GM12878 (cell line): ENCODE measurements at regions not wholly inside any gene's neighbourhood (a gene's known extent, or its start where the extent isn't known, plus 50 kb on each side); places are given as distances from the start of the nearest gene placed in this dataset.

Experiments
- ATAC-seq: fragments of 200-7000 bp; cut with Tn5 transposase; 3 replicates; pipeline ENCODE4 v1.9.1; 2020; ENCODE audit warnings: mild to moderate bottlenecking, moderate library complexity
- BruUV-seq: library from RNA; stranded (reverse); fragments of 400-500 nt; replicated peaks from 2 replicates; lab custom pipeline; 2021; lab: Mats Ljungman, UMichigan
- CTCF ChIA-PET: fragments of 300-600 bp; sonication (Branson Sonifier 250); formaldehyde crosslinking; extraction: SDS; loops from one replicate; lab custom pipeline; 2021; ENCODE audit warnings: inconsistent platforms; lab: Yijun Ruan, JAX
- POLR2A ChIA-PET: fragments of 350-600 bp; formaldehyde crosslinking; extraction: SDS; loops from one replicate; lab custom pipeline; 2021; ENCODE audit warnings: inconsistent platforms; lab: Charles Lee
- RAD21 ChIA-PET: fragments of 300-600 bp; sonication (Branson Sonifier 250); formaldehyde crosslinking; loops from one replicate; lab custom pipeline; 2023; ENCODE audit warnings: antibody characterized with exemption; ENCODE audit not compliant: unreplicated experiment; lab: Charles Lee
- SMC1A ChIA-PET: fragments of 300-600 bp; sonication (Branson Sonifier 250); formaldehyde crosslinking; loops from one replicate; lab custom pipeline; 2023; ENCODE audit not compliant: unreplicated experiment, uncharacterized antibody; lab: Charles Lee
- DNase-seq: peaks from one replicate; pipeline ENCODE4 v3.0.0-alpha.2; 2011; ENCODE audit warnings: low read depth, low spot score
- FAIRE-seq: peaks from 3 replicates; lab custom pipeline; 2011; peaks lifted over from hg19 to GRCh38; lab: Jason Lieb, UNC
- H2AFZ ChIP-seq: 2 replicates; pipeline ENCODE4 v1.6.0; 2011; ENCODE audit warnings: low read depth, low read length, control low read depth; ENCODE audit not compliant: control insufficient read depth
- H3K27ac ChIP-seq: 2 replicates; pipeline ENCODE4 v1.5.1; 2011; ENCODE audit warnings: control low read depth; ENCODE audit not compliant: control insufficient read depth, insufficient read depth
- H3K27me3 ChIP-seq, 2 experiments: replicated peaks in 1 of 2; 2 replicates each; pipeline versions ENCODE4 v1.6.0 to v1.6.1; 2011; ENCODE audit warnings: low read length in 1 of 2; ENCODE audit not compliant: control insufficient read depth in 2 of 2, insufficient read depth in 2 of 2
- H3K36me3 ChIP-seq, 2 experiments: 2 replicates each; pipeline ENCODE4 v1.5.1; 2011; ENCODE audit warnings: low read length in 1 of 2; ENCODE audit not compliant: control insufficient read depth in 2 of 2, insufficient read depth in 2 of 2
- H3K4me1 ChIP-seq: 2 replicates; pipeline ENCODE4 v1.6.1; 2011; ENCODE audit warnings: mild to moderate bottlenecking, low read length, moderate library complexity, mixed read lengths; ENCODE audit not compliant: control insufficient read depth, insufficient read depth
- H3K4me2 ChIP-seq: 2 replicates; pipeline ENCODE4 v1.6.0; 2011; ENCODE audit warnings: control low read depth; ENCODE audit not compliant: control insufficient read depth, insufficient read depth
- H3K4me3 ChIP-seq: fragments of 200-600 bp; sonication (generic); 2 replicates; pipeline ENCODE4 v1.5.1; 2016
- H3K79me2 ChIP-seq: 2 replicates; pipeline ENCODE4 v1.6.0; 2011; ENCODE audit warnings: low read length; ENCODE audit not compliant: control insufficient read depth, insufficient read depth
- H3K9ac ChIP-seq: 2 replicates; pipeline ENCODE4 v1.8.0; 2011; ENCODE audit warnings: low read length, control low read depth, mixed read lengths; ENCODE audit not compliant: control insufficient read depth, insufficient read depth
- H3K9me3 ChIP-seq: replicated peaks from 3 replicates; pipeline ENCODE4 v1.5.1; 2011; ENCODE audit warnings: mild to moderate bottlenecking, low read length; ENCODE audit not compliant: control insufficient read depth, insufficient read depth
- H4K20me1 ChIP-seq: 2 replicates; pipeline ENCODE4 v1.6.0; 2011; ENCODE audit not compliant: control insufficient read depth, insufficient read depth
- ASH2L ChIP-seq: fragments of 300-600, 200-600 bp; sonication (generic); IDR thresholded peaks from 2 replicates; pipeline ENCODE4 v1.6.1; 2017; ENCODE audit warnings: low read depth, mild to moderate bottlenecking, borderline replicate concordance
- CBX3 ChIP-seq: fragments of 200-600 bp; sonication (generic); IDR thresholded peaks from 2 replicates; pipeline ENCODE4 v1.6.1; 2016; ENCODE audit warnings: low read depth, borderline replicate concordance
- CHD2 ChIP-seq: IDR thresholded peaks from 2 replicates; pipeline ENCODE4 v1.6.1; 2011; ENCODE audit warnings: low read depth, low read length, improper control_type of control experiment, borderline replicate concordance
- CHD4 ChIP-seq: fragments of 200-600 bp; sonication (generic); IDR thresholded peaks from 2 replicates; pipeline ENCODE4 v1.6.1; 2016; ENCODE audit warnings: mild to moderate bottlenecking
- IKZF2 ChIP-seq, 2 experiments: fragments of 450-650 bp; IDR thresholded peaks; 2 replicates each; pipeline ENCODE4 v1.6.1; 2017; ENCODE audit warnings: mild to moderate bottlenecking in 2 of 2, moderate library complexity in 2 of 2
- MXI1 ChIP-seq: fragments of 150-350 bp; IDR thresholded peaks from 2 replicates; pipeline ENCODE4 v1.6.1; 2011; ENCODE audit warnings: low read depth, mild to moderate bottlenecking, inconsistent platforms, low read length, improper control_type of control experiment
- PAX8 ChIP-seq: fragments of 450-650 bp; IDR thresholded peaks from 2 replicates; pipeline ENCODE4 v1.6.1; 2017; ENCODE audit warnings: mild to moderate bottlenecking, moderate library complexity
- POU2F2 ChIP-seq: IDR thresholded peaks from 3 replicates; pipeline ENCODE4 v1.6.1; 2011; ENCODE audit warnings: low read depth, mild to moderate bottlenecking, low read length, borderline replicate concordance
- ZBED1 ChIP-seq: IDR thresholded peaks from 2 replicates; pipeline ENCODE4 v1.6.1; 2016; ENCODE audit warnings: borderline replicate concordance
- WGBS: methylation state at CpG from one replicate; pipeline ENCODE4 v1.1.6; 2016; ENCODE audit warnings: low lambda C conversion rate; ENCODE audit not compliant: insufficient replicate concordance, insufficient coverage; ENCODE audit errors: missing lambda C conversion rate; 5-methylcytosine and 5-hydroxymethylcytosine counted together
- in situ Hi-C: fragments of 300-500 bp; cut with MboI; formaldehyde crosslinking; loops from 9 replicates; pipeline ENCODE4 v1.14.3; 2018; ENCODE audit warnings: mixed read lengths
- intact Hi-C: fragments of 100-400 bp; cut with micrococcal nuclease; formaldehyde crosslinking; loops from one replicate; pipeline ENCODE4 v1.14.2; 2022; ENCODE audit not compliant: unreplicated experiment
- TF ChIP-seq, protein P1 (sequence below): IDR thresholded peaks from 2 replicates; pipeline ENCODE4 v1.6.1; 2012; ENCODE audit warnings: low read depth, low read length, improper control_type of control experiment
- TF ChIP-seq, protein P2 (sequence below): fragments of 450-650 bp; IDR thresholded peaks from 2 replicates; pipeline ENCODE4 v1.6.1; 2017; ENCODE audit warnings: mild to moderate bottlenecking, moderate library complexity
- TF ChIP-seq, protein P3 (sequence below): fragments of 450-650 bp; IDR thresholded peaks from 2 replicates; pipeline ENCODE4 v1.6.1; 2016; ENCODE audit warnings: mild to moderate bottlenecking, moderate library complexity, borderline replicate concordance

DNA sequence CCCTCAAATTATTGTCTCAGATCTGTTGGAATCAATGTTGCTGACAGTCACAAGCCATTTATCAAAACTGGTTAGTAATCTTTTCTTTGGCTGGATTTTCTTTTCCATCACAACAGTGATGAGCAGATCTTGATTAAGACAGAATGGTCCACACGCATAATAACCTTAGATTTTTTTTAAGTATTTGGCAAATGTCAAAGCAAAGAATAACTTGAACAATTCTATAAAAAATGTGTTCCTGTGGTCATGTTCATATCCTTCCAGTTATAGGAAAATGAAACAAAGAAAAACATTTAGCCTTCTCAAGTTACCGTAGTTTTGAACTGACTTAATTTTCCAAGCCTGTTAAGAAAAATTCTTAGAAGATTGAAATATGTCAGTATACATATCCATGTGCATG, 659.9 kb upstream of the ID2 start:
- RAD21 ChIA-PET = no interaction called here
- TF ChIP-seq, protein P1, sequence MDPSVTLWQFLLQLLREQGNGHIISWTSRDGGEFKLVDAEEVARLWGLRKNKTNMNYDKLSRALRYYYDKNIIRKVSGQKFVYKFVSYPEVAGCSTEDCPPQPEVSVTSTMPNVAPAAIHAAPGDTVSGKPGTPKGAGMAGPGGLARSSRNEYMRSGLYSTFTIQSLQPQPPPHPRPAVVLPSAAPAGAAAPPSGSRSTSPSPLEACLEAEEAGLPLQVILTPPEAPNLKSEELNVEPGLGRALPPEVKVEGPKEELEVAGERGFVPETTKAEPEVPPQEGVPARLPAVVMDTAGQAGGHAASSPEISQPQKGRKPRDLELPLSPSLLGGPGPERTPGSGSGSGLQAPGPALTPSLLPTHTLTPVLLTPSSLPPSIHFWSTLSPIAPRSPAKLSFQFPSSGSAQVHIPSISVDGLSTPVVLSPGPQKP = no peak
- TF ChIP-seq ZBED1 (no peak), CBX3 (no peak), CHD4 (no peak), PAX8 (no peak), MXI1 (no peak), IKZF2 (IDR thresholded peaks at IDR 0.05) (no peak), ASH2L (no peak), CHD2 (no peak), POU2F2 (no peak)
- TF ChIP-seq, protein P2, sequence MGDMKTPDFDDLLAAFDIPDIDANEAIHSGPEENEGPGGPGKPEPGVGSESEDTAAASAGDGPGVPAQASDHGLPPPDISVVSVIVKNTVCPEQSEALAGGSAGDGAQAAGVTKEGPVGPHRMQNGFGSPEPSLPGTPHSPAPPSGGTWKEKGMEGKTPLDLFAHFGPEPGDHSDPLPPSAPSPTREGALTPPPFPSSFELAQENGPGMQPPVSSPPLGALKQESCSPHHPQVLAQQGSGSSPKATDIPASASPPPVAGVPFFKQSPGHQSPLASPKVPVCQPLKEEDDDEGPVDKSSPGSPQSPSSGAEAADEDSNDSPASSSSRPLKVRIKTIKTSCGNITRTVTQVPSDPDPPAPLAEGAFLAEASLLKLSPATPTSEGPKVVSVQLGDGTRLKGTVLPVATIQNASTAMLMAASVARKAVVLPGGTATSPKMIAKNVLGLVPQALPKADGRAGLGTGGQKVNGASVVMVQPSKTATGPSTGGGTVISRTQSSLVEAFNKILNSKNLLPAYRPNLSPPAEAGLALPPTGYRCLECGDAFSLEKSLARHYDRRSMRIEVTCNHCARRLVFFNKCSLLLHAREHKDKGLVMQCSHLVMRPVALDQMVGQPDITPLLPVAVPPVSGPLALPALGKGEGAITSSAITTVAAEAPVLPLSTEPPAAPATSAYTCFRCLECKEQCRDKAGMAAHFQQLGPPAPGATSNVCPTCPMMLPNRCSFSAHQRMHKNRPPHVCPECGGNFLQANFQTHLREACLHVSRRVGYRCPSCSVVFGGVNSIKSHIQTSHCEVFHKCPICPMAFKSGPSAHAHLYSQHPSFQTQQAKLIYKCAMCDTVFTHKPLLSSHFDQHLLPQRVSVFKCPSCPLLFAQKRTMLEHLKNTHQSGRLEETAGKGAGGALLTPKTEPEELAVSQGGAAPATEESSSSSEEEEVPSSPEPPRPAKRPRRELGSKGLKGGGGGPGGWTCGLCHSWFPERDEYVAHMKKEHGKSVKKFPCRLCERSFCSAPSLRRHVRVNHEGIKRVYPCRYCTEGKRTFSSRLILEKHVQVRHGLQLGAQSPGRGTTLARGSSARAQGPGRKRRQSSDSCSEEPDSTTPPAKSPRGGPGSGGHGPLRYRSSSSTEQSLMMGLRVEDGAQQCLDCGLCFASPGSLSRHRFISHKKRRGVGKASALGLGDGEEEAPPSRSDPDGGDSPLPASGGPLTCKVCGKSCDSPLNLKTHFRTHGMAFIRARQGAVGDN = no peak
- TF ChIP-seq, protein P3, sequence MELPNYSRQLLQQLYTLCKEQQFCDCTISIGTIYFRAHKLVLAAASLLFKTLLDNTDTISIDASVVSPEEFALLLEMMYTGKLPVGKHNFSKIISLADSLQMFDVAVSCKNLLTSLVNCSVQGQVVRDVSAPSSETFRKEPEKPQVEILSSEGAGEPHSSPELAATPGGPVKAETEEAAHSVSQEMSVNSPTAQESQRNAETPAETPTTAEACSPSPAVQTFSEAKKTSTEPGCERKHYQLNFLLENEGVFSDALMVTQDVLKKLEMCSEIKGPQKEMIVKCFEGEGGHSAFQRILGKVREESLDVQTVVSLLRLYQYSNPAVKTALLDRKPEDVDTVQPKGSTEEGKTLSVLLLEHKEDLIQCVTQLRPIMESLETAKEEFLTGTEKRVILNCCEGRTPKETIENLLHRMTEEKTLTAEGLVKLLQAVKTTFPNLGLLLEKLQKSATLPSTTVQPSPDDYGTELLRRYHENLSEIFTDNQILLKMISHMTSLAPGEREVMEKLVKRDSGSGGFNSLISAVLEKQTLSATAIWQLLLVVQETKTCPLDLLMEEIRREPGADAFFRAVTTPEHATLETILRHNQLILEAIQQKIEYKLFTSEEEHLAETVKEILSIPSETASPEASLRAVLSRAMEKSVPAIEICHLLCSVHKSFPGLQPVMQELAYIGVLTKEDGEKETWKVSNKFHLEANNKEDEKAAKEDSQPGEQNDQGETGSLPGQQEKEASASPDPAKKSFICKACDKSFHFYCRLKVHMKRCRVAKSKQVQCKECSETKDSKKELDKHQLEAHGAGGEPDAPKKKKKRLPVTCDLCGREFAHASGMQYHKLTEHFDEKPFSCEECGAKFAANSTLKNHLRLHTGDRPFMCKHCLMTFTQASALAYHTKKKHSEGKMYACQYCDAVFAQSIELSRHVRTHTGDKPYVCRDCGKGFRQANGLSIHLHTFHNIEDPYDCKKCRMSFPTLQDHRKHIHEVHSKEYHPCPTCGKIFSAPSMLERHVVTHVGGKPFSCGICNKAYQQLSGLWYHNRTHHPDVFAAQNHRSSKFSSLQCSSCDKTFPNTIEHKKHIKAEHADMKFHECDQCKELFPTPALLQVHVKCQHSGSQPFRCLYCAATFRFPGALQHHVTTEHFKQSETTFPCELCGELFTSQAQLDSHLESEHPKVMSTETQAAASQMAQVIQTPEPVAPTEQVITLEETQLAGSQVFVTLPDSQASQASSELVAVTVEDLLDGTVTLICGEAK = no peak
- TF ChIP-seq, all 136 proteins: peak for 0
- ChIA-PET POLR2A (no interaction called here), SMC1A (interaction anchor here (0.8 to 1.6 kb wide), 4 partner anchors 9 to 213 kb away, joined by 3 to 5 read pairs (median 4); no protein-coding TSS in a partner anchor), CTCF (no interaction called here)
- H3K9me3 ChIP-seq = peaks cover 14% of the 10 kb centered on the region
- H3K27ac ChIP-seq = no peak overlapping the region
- no peaks in the 10 kb centered on the region for H3K27me3 ChIP-seq
- in situ Hi-C loops (no loop called here), intact Hi-C loops (no loop called here)
- no peak overlapping the region for H3K4me3 ChIP-seq
- no peak for ATAC-seq
- BruUV-seq = no TSS peak
- H4K20me1 ChIP-seq = no peaks in the 10 kb centered on the region
- no peak overlapping the region for H2AFZ ChIP-seq
- H3K79me2 ChIP-seq = no peaks in the 10 kb centered on the region
- no peak overlapping the region for H3K4me2 ChIP-seq
- H3K4me1 ChIP-seq = no peaks in the 10 kb centered on the region
- 2% methylated on average over 2 of the region's 2 CpGs for WGBS
- no peak for FAIRE-seq
- no peak for DNase-seq
- no peaks in the 10 kb centered on the region for H3K36me3 ChIP-seq
- no peak overlapping the region for H3K9ac ChIP-seq
